ENCODE measurements at regions not wholly inside any gene's neighbourhood (a gene's known extent, or its start where the extent isn't known, plus 50 kb on each side); places are given as distances from the start of the nearest gene placed in this dataset.

DNA sequence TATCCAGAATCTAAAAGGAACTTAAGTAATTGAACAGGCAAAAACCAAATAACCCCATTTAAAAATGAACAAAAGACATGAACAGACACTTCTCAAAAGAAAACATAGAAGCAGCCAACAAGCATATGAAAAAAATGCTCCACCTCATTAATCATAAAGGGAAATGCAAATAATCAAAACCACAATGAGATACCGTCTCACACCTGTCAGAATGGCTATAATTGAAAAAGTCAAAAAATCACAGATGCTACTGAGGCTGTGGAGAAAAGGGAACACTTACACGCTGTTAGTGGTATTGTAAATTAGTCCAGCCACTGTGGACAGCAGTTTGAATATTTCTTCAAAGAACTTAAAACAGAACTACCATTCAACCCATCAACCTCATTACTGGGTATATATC is 220.7 kb downstream of the MEX3B start:
- TF ChIP-seq CTCF (IDR thresholded peaks at IDR 0.05; ENCODE audit: borderline replicate concordance, extremely low read depth, low read length, poor library complexity, severe bottlenecking) (no peak), EZH2 (IDR thresholded peaks at IDR 0.05; ENCODE audit: borderline replicate concordance, low read depth, low read length, severe bottlenecking) (no peak)

All from DND-41 (cell line).